ENCODE measurements at regions not wholly inside any gene's neighbourhood (a gene's known extent, or its start where the extent isn't known, plus 50 kb on each side); places are given as distances from the start of the nearest gene placed in this dataset.
"Not testable (repeated sequence)": the region's sequence is repeated elsewhere in the genome, so short reads cannot be mapped to it uniquely, and the experiment has no call there.

GRCh38 chr16:80116711-80117110, 424.1 kb upstream of the DYNLRB2 start:
- no peak for DNase-seq

GRCh38 chr16:80114699-80115098, 426.1 kb upstream of the DYNLRB2 start:
- no peak for DNase-seq

GRCh38 chr16:80113873-80114574, 426.8 kb upstream of the DYNLRB2 start:
- DNase-seq = no peak

GRCh38 chr16:80109581-80109980, 431.2 kb upstream of the DYNLRB2 start:
- no peak for DNase-seq

- no peak for DNase-seq
Observed at GRCh38 chr16:80107900-80108299, 432.9 kb upstream of the DYNLRB2 start.

- no peak for DNase-seq
Observed at GRCh38 chr16:80105751-80106150, 435.0 kb upstream of the DYNLRB2 start.

GRCh38 chr16:80105160-80105559, 435.6 kb upstream of the DYNLRB2 start:
- DNase-seq = no peak

GRCh38 chr16:80104401-80104800, 436.4 kb upstream of the DYNLRB2 start:
- no peak for DNase-seq

- no peak for DNase-seq
Observed at GRCh38 chr16:80103463-80103862, 437.3 kb upstream of the DYNLRB2 start.

GRCh38 chr16:80100846-80101451, 439.8 kb upstream of the DYNLRB2 start:
- no peak for DNase-seq

GRCh38 chr16:80100186-80100585, 440.6 kb upstream of the DYNLRB2 start:
- no peak for DNase-seq

GRCh38 chr16:80097098-80097497, 443.7 kb upstream of the DYNLRB2 start:
- no peak for DNase-seq

- DNase-seq = no peak
Observed at GRCh38 chr16:80092681-80093080, 448.1 kb upstream of the DYNLRB2 start.

GRCh38 chr16:80091453-80091852, 449.3 kb upstream of the DYNLRB2 start:
- DNase-seq = not testable (repeated sequence)

GRCh38 chr16:80085606-80086005, 455.2 kb upstream of the DYNLRB2 start:
- DNase-seq = no peak

GRCh38 chr16:80084614-80085013, 456.2 kb upstream of the DYNLRB2 start:
- peak; percentile 21 for DNase-seq

- DNase-seq = no peak
Observed at GRCh38 chr16:80084163-80084562, 456.6 kb upstream of the DYNLRB2 start.

- no peak for DNase-seq
Observed at GRCh38 chr16:80082906-80083305, 457.9 kb upstream of the DYNLRB2 start.

- DNase-seq = no peak
Observed at GRCh38 chr16:80081846-80082245, 458.9 kb upstream of the DYNLRB2 start.

- DNase-seq = no peak
Observed at GRCh38 chr16:80080287-80080851, 460.4 kb upstream of the DYNLRB2 start.

GRCh38 chr16:80079072-80079471, 461.7 kb upstream of the DYNLRB2 start:
- DNase-seq = no peak

GRCh38 chr16:80077696-80078095, 463.1 kb upstream of the DYNLRB2 start:
- no peak for DNase-seq

GRCh38 chr16:80074329-80074728, 466.5 kb upstream of the DYNLRB2 start:
- no peak for DNase-seq

GRCh38 chr16:80071964-80072456, 468.8 kb upstream of the DYNLRB2 start:
- no peak for DNase-seq

All from NCI-H748 treated with DMSO at 0.1 percent for 48 hours (cell line).